ENCODE measurements at regions not wholly inside any gene's neighbourhood (a gene's known extent, or its start where the extent isn't known, plus 50 kb on each side); places are given as distances from the start of the nearest gene placed in this dataset.

DNA sequence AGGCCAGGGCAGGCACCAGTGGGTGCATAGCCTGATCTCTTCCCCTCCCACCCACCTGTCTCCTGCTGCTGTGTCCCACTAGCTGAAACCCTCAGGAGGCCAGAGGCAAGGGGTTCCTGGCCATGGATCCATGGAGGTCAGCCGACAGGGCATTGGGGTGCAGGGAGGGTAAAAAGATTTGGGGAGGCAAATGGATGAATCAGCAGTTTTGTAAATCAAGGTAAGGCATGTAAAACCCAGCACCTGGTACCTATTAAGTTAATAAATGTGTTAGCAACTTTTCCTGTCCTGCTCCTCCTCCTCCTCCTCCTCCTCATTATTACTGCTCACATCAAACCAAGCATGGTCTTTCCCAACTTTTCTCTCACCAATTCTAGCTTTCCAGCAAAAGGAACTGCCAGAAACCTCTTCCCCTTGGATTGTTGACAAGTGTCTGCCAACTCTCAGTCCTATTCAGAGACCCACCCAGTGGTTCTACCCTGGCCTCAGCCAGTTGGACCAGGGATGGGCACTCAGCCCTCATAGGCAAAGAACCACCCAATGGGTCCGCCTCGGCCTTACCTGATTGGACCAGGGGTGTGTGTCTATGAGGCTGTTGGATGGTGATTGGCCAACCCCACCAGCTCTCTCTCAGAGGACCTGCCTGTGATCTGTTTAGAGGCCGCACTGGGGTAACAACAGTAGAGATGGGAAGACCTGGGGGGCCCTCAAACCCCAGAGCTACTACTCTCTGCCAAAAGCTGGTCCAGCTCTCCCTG lies 155.7 kb upstream of the GSC start:
- Histone ChIP-seq H4K20me1 (ENCODE audit: insufficient read depth, poor library complexity, severe bottlenecking) (no peaks in the 10 kb centered on the region), H3K9me3 (ENCODE audit: low read depth) (no peaks in the 10 kb centered on the region), H3K36me3 (replicated peaks; ENCODE audit: insufficient read depth, low read depth) (no peaks in the 10 kb centered on the region), H3K4me3 (no peak overlapping the region), H3K27me3 (no peaks in the 10 kb centered on the region), H3K9me2 (replicated peaks; ENCODE audit: insufficient read depth) (no peaks in the 10 kb centered on the region), H3K4me2 (no peak overlapping the region), H3K4me1 (ENCODE audit: insufficient read depth) (no peaks in the 10 kb centered on the region), H3K27ac (no peak overlapping the region), H2AFZ (no peak overlapping the region), H3K79me2 (no peaks in the 10 kb centered on the region)
- 96% methylated on average over 4 of the region's 4 CpGs for WGBS (ENCODE audit: low lambda C conversion rate, missing lambda C conversion rate)
- DNase-seq (ENCODE audit: low spot score), result no peak
- no peak for TF ChIP-seq EZH2phosphoT487 (IDR thresholded peaks at IDR 0.05; ENCODE audit: low read depth, severe bottlenecking, unreplicated experiment)
- TF ChIP-seq EZH2 (IDR thresholded peaks at IDR 0.05; ENCODE audit: borderline replicate concordance), result no peak
- TF ChIP-seq, protein P1, sequence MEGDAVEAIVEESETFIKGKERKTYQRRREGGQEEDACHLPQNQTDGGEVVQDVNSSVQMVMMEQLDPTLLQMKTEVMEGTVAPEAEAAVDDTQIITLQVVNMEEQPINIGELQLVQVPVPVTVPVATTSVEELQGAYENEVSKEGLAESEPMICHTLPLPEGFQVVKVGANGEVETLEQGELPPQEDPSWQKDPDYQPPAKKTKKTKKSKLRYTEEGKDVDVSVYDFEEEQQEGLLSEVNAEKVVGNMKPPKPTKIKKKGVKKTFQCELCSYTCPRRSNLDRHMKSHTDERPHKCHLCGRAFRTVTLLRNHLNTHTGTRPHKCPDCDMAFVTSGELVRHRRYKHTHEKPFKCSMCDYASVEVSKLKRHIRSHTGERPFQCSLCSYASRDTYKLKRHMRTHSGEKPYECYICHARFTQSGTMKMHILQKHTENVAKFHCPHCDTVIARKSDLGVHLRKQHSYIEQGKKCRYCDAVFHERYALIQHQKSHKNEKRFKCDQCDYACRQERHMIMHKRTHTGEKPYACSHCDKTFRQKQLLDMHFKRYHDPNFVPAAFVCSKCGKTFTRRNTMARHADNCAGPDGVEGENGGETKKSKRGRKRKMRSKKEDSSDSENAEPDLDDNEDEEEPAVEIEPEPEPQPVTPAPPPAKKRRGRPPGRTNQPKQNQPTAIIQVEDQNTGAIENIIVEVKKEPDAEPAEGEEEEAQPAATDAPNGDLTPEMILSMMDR (IDR thresholded peaks at IDR 0.05; ENCODE audit: poor library complexity), result no peak

DNA sequence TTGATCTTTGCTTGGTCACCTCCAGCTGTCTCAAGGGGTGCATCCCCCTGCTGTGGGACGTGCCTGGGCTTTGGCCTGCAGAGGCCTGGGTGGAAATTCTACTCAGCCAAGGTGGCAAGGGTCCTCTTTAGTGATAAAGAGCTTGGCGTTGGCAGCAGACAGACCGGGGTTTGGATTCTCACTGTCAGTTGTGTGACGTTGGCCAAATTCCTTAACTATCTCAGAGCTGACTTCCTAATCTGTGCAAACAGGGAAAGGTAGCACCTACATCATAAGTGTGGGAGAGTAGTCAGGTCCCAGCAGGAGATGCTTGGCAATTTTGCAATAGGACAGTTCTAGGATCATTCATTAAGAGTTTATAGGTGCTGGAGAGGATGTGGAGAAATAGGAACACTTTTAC lies 154.3 kb upstream of the GSC start:
- Histone ChIP-seq H3K36me3 (replicated peaks; ENCODE audit: insufficient read depth, low read depth) (no peaks in the 10 kb centered on the region), H3K79me2 (no peaks in the 10 kb centered on the region), H2AFZ (no peak overlapping the region), H3K27me3 (no peaks in the 10 kb centered on the region), H3K9me2 (replicated peaks; ENCODE audit: insufficient read depth) (no peaks in the 10 kb centered on the region), H3K4me3 (no peak overlapping the region), H3K4me1 (ENCODE audit: insufficient read depth) (no peaks in the 10 kb centered on the region), H4K20me1 (ENCODE audit: insufficient read depth, poor library complexity, severe bottlenecking) (no peaks in the 10 kb centered on the region), H3K4me2 (peak overlapping the region; percentile 35), H3K27ac (peak overlapping the region; percentile 76), H3K9me3 (ENCODE audit: low read depth) (no peaks in the 10 kb centered on the region)
- DNase-seq (ENCODE audit: low spot score), result no peak
- TF ChIP-seq EZH2 (IDR thresholded peaks at IDR 0.05; ENCODE audit: borderline replicate concordance), result no peak
- TF ChIP-seq, protein P1 (IDR thresholded peaks at IDR 0.05; ENCODE audit: poor library complexity), result no peak
- no peak for TF ChIP-seq EZH2phosphoT487 (IDR thresholded peaks at IDR 0.05; ENCODE audit: low read depth, severe bottlenecking, unreplicated experiment)
- WGBS (ENCODE audit: low lambda C conversion rate, missing lambda C conversion rate), result 55% methylated on average over 4 of the region's 4 CpGs

DNA sequence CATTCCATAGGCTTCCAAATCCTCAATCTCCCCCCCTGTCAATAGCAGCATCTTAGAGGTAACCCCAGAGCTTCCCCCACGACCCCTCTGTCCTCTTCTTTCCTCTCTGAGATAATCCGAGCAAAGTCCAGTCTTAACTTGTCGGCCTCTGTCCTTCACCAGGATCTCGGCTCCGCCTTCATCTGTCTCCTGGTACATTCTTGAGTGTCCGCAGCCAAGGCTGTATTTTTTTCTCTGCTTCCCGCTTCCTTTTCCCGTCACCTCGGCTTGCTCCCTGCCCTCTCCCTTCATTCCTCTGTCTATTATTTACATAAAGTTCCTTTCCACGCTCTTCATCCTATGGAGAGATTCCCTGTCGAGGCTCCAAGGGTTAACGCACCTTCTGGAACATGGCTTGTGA lies 153.9 kb upstream of the GSC start:
- no peaks in the 10 kb centered on the region for H3K9me2 ChIP-seq (replicated peaks; ENCODE audit: insufficient read depth)
- H3K9me3 ChIP-seq (ENCODE audit: low read depth), result no peaks in the 10 kb centered on the region
- no peak overlapping the region for H2AFZ ChIP-seq
- H4K20me1 ChIP-seq (ENCODE audit: insufficient read depth, poor library complexity, severe bottlenecking), result no peaks in the 10 kb centered on the region
- TF ChIP-seq, protein P1 (IDR thresholded peaks at IDR 0.05; ENCODE audit: poor library complexity), result no peak
- no peak for TF ChIP-seq EZH2phosphoT487 (IDR thresholded peaks at IDR 0.05; ENCODE audit: low read depth, severe bottlenecking, unreplicated experiment)
- H3K4me3 ChIP-seq, result no peak overlapping the region
- 54% methylated on average over 12 of the region's 12 CpGs for WGBS (ENCODE audit: low lambda C conversion rate, missing lambda C conversion rate)
- peak overlapping the region; percentile 35 for H3K4me2 ChIP-seq
- H3K27me3 ChIP-seq, result no peaks in the 10 kb centered on the region
- no peaks in the 10 kb centered on the region for H3K79me2 ChIP-seq
- peak overlapping the region; percentile 76 for H3K27ac ChIP-seq
- no peaks in the 10 kb centered on the region for H3K4me1 ChIP-seq (ENCODE audit: insufficient read depth)
- no peaks in the 10 kb centered on the region for H3K36me3 ChIP-seq (replicated peaks; ENCODE audit: insufficient read depth, low read depth)
- peak; percentile 46 for DNase-seq (ENCODE audit: low spot score)
